Spleen (tissue), 7 donors: ENCODE measurements at regions not wholly inside any gene's neighbourhood (a gene's known extent, or its start where the extent isn't known, plus 50 kb on each side); places are given as distances from the start of the nearest gene placed in this dataset.

Experiments
- CTCF ChIP-seq, 11 experiments: fragments of 200-600 bp in 7 of 11; fragments of 450-650 bp in 4 of 11; sonication (generic) in 4 of 11; IDR thresholded peaks in 8 of 11; conservative IDR thresholded peaks in 3 of 11; 1 replicate in 7 of 11; 2 replicates in 4 of 11; pipeline versions ENCODE4 v1.4.0 to v1.8.0; 2016 to 2021; ENCODE audit warnings: antibody characterized with exemption in 11 of 11, inconsistent platforms in 4 of 11, mild to moderate bottlenecking in 1 of 11
- POLR2AphosphoS5 ChIP-seq, 3 donors: sonication (generic); formaldehyde crosslinking; IDR thresholded peaks; one replicate each; pipeline ENCODE4 v1.5.1; 2017; ENCODE audit warnings: antibody characterized with exemption in 3 of 3
- donor health status: DM: no; HTN: no; CAD: no; lungs with moderate emphysema.
- donor health status: DM: no; HTN: no; CAD: no.
- donor health status: DM: no; HTN: no; CAD: no.

- no peak for TF ChIP-seq POLR2AphosphoS5 (IDR thresholded peaks at IDR 0.05)
- no peak for TF ChIP-seq CTCF (IDR thresholded peaks at IDR 0.05 in 8 of 11, conservative IDR thresholded peaks at IDR 0.05 in 3 of 11)
These were observed 1450.2 kb downstream of the HACE1 start for GRCh38 chr6:103409475-103409874.
